ENCODE measurements at regions not wholly inside any gene's neighbourhood (a gene's known extent, or its start where the extent isn't known, plus 50 kb on each side); places are given as distances from the start of the nearest gene placed in this dataset.

DNA sequence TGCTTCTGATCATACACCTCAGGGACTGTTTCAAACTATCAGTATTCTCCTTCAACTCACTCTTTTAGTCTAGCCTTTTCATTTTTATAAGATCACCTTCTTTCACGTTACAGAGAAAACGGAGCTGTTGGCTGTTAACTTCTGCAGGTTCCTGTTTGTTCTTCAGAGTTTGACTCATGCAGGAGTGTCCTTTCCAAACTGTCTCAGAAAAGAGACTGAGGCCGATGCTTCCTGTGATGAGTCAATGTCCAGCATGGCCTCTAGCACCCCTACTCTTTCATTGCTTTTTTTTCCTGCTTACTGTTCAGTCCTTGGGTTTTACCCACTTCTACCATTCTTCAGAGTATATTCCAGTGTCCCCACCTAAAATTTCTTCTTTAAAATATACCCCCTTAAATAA, 240.8 kb upstream of the RGPD4 start:
- DNase-seq = no peak

DNA sequence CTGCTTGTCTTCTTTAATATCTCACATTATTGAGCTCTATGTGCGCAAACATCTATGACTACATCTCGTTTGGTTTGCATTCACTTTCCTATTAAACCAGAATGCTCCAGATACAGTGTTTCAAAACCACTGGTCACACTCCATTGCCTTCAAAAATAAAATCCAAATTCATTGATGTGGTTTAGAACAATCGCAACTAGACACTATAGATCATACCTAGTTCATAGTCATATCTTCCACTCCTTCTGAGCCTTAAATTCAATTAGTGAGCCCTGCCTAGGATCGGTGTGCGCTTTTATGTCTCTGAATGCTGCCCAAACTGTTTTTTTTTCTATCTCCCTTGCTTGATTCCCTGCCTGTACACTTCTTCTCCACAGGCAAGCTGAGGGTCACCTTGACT, 238.5 kb upstream of the RGPD4 start:
- DNase-seq = peak in 1 of 3 experiments; percentile 5

DNA sequence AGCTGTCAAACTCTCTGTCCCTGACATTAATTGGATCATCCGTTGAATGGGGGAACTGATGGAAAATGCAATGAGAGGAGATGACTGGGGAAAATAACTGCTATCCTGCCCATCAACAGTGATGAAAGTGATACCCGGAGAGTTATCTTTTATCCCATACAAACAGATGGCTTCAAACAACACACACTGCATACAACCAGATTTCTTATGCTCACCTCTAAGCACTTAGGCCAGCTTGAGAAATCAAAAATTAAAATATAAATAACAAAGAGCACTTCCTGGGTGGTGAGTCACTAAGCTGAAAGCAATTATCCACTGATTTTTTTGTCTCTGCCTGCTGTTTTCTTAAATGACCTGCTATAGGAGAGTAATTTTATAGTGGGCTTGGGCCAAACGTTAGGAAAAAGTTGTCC, 237.6 kb upstream of the RGPD4 start:
- peak; percentile 13 to 97 (median 78) for DNase-seq

- no peak for DNase-seq
Observed at GRCh38 chr2:107591561-107592279, 235.0 kb upstream of the RGPD4 start.

- no peak for DNase-seq
Observed at GRCh38 chr2:107592280-107592624, 234.4 kb upstream of the RGPD4 start.

DNA sequence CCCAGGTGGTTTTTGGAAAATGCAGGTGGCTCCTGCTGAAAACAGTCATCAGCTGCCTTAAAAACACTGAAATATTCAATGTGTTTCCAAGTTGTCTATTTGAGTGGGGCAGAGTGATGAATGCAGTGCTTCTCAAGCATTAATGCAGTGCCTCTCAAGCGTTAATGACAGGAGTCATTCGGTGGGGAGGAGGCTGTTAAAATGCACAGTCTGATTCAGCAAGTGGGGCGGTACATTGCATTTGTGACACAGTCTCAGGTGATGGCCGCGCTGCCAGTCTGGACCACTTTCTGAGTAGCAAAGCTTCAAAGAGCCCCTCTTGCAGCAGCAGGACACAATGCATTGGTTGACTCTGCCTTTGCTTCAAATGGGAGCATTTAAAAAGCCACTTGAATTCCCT, 231.4 kb upstream of the RGPD4 start:
- DNase-seq = peak in 2 of 3 experiments; percentile 38 to 64

GRCh38 chr2:107595749-107596148, 230.9 kb upstream of the RGPD4 start:
- DNase-seq = no peak

DNA sequence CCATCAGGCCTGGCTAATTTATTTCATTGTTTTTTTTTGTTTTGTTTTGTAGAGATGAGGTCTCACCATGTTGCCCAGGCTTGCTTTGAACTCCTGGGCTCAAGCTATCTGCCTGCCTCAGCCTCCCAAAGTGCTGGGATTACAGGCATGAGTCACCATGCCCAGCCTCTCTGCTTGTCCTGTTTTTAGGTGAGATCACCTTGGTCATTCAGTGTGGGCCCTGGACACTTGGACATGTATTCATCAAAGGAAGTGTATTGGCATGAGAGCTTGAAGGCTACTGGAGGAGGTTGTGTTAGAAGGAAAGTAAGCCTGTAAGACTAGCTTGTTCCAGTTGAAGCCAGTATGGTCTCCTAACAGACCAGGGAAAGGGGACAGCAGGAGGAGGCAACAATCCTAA, 229.2 kb upstream of the RGPD4 start:
- no peak for DNase-seq

GRCh38 chr2:107602801-107603200, 223.9 kb upstream of the RGPD4 start:
- DNase-seq = no peak

GRCh38 chr2:107607054-107607453, 219.6 kb upstream of the RGPD4 start:
- DNase-seq = no peak

DNA sequence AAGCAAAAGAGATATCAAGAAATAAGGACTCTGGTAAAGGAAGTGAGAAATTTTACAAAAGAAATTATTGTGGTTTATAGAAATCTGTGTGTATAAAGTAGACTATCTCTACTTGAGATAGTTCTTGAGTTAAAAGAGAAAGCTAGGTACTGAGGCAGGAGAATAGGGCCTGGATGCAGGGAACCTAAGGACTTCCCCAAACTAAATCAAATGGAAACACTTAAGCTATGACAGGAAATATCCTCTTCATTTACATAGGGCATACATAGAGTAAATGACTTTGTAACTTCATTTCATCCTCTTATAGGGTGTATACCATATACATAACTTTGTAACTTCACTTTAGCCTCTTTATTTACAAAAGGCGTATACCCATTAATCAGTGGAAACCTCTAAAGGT, 219.2 kb upstream of the RGPD4 start:
- DNase-seq = no peak

GRCh38 chr2:107615039-107615438, 211.7 kb upstream of the RGPD4 start:
- no peak for DNase-seq

- DNase-seq = no peak
Observed at GRCh38 chr2:107618769-107619168, 207.9 kb upstream of the RGPD4 start.

DNA sequence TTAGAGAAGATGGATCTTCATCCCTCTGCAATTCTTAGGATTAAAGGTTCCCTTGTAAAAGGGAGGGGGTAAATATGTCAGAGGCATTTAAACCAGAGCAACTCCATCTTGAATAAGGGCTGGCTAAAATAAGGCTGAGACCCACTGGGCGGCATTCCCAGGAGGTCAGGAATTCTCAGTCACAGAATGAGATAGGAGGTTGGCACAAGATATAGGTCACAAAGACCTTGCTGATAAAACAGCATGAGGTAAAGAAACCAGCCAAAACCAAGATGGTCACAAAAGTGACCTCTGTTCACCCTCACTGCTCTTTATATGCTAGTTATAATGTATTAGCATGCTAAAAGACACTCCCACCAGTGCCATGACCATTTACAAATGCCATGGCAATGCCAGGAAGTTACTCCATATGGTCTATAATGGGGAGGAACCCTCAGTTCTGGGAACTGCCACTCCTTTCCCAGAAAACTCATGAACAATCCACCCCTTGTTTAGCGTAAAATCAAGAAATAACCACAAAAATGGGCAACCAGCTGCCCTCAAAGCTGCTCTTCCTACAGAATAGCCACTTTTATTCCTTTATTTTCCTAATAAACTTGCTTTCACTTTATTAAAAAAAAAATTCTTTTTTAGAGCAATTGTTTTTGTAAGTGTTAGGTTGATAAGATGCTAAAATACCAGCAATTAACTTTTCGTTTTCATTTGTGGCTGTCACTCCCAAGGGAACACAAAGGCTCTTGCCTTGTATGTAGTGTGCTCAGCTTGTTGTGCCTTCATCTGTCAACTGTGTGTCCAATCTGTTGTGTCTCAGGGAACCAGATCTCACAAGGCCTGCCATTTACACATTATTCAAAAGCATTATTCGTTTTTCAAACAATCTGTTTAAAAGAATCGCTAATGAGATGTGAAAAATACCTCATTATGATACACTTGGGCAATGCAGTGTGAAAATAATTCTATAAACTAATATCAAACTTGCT, 205.2 kb upstream of the RGPD4 start:
- DNase-seq = no peak

DNA sequence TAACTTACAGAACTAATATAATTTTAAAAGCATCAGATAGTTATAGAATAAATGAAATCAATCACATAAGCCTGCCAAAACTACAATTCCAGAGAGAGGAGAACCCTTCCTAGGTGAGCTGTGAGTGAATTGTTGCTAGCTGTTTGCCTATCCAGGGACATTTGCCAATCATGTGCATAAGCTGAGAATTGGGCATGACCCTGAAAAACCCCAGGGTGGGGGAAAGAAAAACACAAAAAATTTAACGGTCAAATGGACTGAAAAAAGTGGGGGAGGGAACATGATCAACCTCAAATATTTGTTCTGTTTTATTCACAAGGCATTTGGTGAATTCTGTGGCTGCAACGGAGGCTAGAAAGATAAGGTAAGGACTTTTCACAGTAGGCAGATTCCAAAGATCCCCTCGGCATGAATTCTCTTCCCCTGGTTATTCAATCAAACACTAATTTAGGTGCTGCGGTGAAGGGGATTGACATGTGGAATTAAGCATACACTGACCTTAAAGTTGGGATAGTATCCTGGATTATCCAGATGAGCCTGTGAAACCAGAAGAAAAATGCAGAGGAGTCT, 203.9 kb upstream of the RGPD4 start:
- no peak for DNase-seq

DNA sequence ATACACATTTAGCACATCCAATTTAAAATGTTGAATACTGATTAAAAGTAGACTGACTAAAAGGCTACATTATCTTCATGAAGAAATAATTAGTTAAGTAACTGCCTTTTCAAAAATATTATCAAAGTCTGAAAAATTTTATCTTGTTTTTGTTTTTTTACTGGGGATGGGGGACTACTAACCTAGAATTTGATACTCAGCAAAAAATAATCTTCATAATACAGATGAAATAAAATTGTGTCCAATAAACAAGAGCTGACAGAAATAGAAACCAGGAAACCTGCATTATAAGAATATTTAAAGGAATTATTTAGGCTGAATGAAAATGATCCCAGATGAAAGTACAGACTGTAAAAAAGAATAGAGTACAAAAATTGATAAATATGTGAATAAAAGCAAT, 200.7 kb upstream of the RGPD4 start:
- no peak for DNase-seq

DNA sequence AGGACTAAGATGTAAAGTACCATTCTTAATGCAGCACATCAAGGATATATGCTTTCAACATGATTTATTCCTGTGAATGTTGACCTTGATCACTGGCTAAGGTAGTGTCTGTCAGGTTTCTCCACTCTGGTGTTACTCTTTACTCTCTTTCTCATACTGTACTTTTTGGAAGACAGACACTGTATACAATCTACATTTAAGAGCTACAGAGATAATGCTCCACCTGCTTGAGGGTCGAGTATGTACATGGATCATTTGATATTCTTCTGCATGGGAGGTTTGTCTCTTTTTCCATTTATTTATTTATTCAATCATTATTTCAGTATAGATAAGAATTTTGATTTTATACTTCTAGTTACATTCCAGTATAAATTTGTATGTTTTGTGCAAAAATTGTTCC, 199.5 kb upstream of the RGPD4 start:
- no peak for DNase-seq

- DNase-seq = no peak
Observed at GRCh38 chr2:107627926-107628325, 198.8 kb upstream of the RGPD4 start.

DNA sequence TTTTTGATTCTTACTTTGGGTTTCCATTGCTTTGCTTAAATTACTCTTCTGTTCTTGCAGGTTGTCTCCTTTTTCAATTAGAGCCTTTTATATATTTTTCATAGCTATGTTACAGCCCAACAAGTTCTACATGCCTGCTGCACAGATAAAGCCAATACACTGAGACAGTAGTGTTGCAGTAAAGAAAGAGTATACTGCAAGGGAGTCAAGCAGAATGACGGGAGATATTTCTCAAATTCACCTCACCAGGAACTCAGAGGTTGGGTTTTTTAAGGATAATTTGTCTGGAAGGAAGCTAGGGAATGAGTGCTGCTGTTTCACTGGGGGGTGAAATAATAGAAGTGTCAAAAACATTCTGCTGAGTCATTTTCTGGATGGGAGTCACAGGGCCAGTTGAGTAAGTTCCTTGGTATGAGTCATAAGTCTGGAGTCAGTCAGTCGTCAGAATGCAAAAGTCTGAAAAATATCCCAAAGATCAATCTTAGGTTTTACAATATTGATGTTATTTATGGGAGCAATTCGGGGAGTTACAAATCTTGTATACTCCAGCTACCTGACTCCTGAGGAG, 193.0 kb upstream of the RGPD4 start:
- DNase-seq = no peak

DNA sequence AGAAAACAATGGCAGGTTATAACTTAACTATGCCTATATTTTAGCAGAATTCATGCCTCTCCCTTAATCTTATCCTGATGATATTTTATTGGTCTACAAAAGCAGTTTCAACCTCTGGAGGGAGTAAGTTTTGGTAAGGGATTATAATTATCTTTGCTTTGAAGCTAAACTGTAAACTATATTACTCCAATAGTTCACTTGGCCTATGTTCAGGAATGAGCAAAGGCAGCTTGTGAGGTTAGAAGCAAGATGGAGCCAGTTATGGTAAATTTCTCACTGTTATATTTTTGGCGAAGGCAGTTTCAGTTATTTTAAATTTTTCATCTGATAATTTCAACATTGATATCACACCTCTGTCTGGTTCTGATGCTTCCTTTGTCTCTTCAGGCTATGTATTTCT, 192.5 kb upstream of the RGPD4 start:
- DNase-seq = no peak

GRCh38 chr2:107635883-107636282, 190.8 kb upstream of the RGPD4 start:
- no peak for DNase-seq

- DNase-seq = no peak
Observed at GRCh38 chr2:107645586-107645985, 181.1 kb upstream of the RGPD4 start.

GRCh38 chr2:107648781-107649404, 177.8 kb upstream of the RGPD4 start:
- DNase-seq = no peak
